Endothelial cell of umbilical vein (primary cell): ENCODE measurements at regions not wholly inside any gene's neighbourhood (a gene's known extent, or its start where the extent isn't known, plus 50 kb on each side); places are given as distances from the start of the nearest gene placed in this dataset.

ENCODE experiments used
- BruUV-seq: library from RNA; stranded (reverse); fragments of 400-500 nt; replicated peaks from 2 replicates; lab custom pipeline; 2021; lab: Mats Ljungman, UMichigan
- CTCF ChIA-PET: fragments of 300-600, 350-600 bp; sonication (Branson Sonifier 250); formaldehyde crosslinking; loops from one replicate; lab custom pipeline; 2021; ENCODE audit warnings: antibody characterized with exemption, inconsistent platforms; lab: Charles Lee
- POLR2A ChIA-PET: fragments of 300-600, 350-600 bp; sonication (Branson Sonifier 250); formaldehyde crosslinking; loops from one replicate; lab custom pipeline; 2021; ENCODE audit warnings: antibody characterized with exemption, inconsistent platforms; lab: Charles Lee
- DNase-seq: peaks from one replicate; pipeline ENCODE4 v3.0.0-alpha.2; 2011; ENCODE audit warnings: low read depth, low spot score
- FAIRE-seq: peaks from 2 replicates; lab custom pipeline; 2011; peaks lifted over from hg19 to GRCh38; lab: Jason Lieb, UNC
- H2AFZ ChIP-seq: 2 replicates; pipeline ENCODE4 v1.6.0; 2012; ENCODE audit warnings: low read depth, low read length, control low read depth, inconsistent platforms
- H3K27ac ChIP-seq: 2 replicates; pipeline ENCODE4 v1.5.1; 2011; ENCODE audit warnings: low read depth, mild to moderate bottlenecking, control low read depth, low read length, moderate library complexity; ENCODE audit not compliant: insufficient read depth
- H3K27me3 ChIP-seq, 2 experiments: 2 replicates each; pipeline versions ENCODE4 v1.6.0 to v1.6.1; 2011; ENCODE audit warnings: low read length in 2 of 2, mixed read lengths in 1 of 2; ENCODE audit not compliant: control insufficient read depth in 2 of 2, insufficient read depth in 2 of 2
- H3K36me3 ChIP-seq, 2 experiments: 2 replicates in 1 of 2; 3 replicates in 1 of 2; pipeline ENCODE4 v1.5.1; 2011; ENCODE audit warnings: low read length in 2 of 2, mild to moderate bottlenecking in 1 of 2, moderate library complexity in 1 of 2; ENCODE audit not compliant: control insufficient read depth in 2 of 2, insufficient read depth in 2 of 2; ENCODE audit errors: extremely low read depth in 1 of 2
- H3K4me1 ChIP-seq: 3 replicates; pipeline ENCODE4 v1.5.1; 2011; ENCODE audit warnings: mild to moderate bottlenecking, low read length; ENCODE audit not compliant: control insufficient read depth, insufficient read depth; ENCODE audit errors: extremely low read depth
- H3K4me2 ChIP-seq: 2 replicates; pipeline ENCODE4 v1.6.1; 2011; ENCODE audit warnings: low read length, control low read depth, mixed read lengths; ENCODE audit not compliant: insufficient read depth
- H3K4me3 ChIP-seq, 3 experiments: fragments of 200-600 bp in 1 of 3; sonication (generic), shearing (Covaris generic) in 1 of 3; replicated peaks in 1 of 3; 2 replicates each; pipeline ENCODE4 v1.5.1; 2011 to 2016; ENCODE audit warnings: control low read depth in 3 of 3, low read length in 3 of 3, mild to moderate bottlenecking in 2 of 3, inconsistent platforms in 1 of 3, low read depth in 1 of 3, moderate library complexity in 1 of 3; ENCODE audit not compliant: insufficient read depth in 1 of 3
- H3K79me2 ChIP-seq: 2 replicates; pipeline ENCODE4 v1.6.0; 2012; ENCODE audit warnings: low read length, inconsistent platforms; ENCODE audit not compliant: control insufficient read depth, insufficient read depth
- H3K9ac ChIP-seq: replicated peaks from 2 replicates; pipeline ENCODE3; 2011; ENCODE audit warnings: low read length, control low read depth; ENCODE audit not compliant: insufficient read depth; ENCODE audit errors: extremely low read depth
- H3K9me1 ChIP-seq: replicated peaks from 3 replicates; pipeline ENCODE4 v1.6.0; 2011; ENCODE audit warnings: mild to moderate bottlenecking, low read length; ENCODE audit not compliant: control insufficient read depth, insufficient read depth; ENCODE audit errors: extremely low read depth
- H3K9me3 ChIP-seq: replicated peaks from 2 replicates; pipeline ENCODE4 v1.5.1; 2012; ENCODE audit warnings: low read length, inconsistent platforms; ENCODE audit not compliant: control insufficient read depth, insufficient read depth
- H4K20me1 ChIP-seq: replicated peaks from 2 replicates; pipeline ENCODE3; 2011; ENCODE audit warnings: mild to moderate bottlenecking, low read length; ENCODE audit not compliant: control insufficient read depth, insufficient read depth; ENCODE audit errors: extremely low read depth
- EZH2 ChIP-seq: IDR thresholded peaks from 2 replicates; pipeline ENCODE4 v1.6.1; 2012; ENCODE audit warnings: borderline replicate concordance, low read depth, mild to moderate bottlenecking, moderate library complexity, low read length, inconsistent platforms; ENCODE audit not compliant: severe bottlenecking
- FOS ChIP-seq: IDR thresholded peaks from 2 replicates; pipeline ENCODE4 v1.6.1; 2011; ENCODE audit warnings: mild to moderate bottlenecking, low read length, moderate library complexity, borderline replicate concordance; ENCODE audit not compliant: insufficient read depth
- GATA2 ChIP-seq: IDR thresholded peaks from 2 replicates; pipeline ENCODE4 v1.7.0; 2011; ENCODE audit warnings: low read depth, mild to moderate bottlenecking, moderate library complexity, mixed read lengths, low read length; ENCODE audit not compliant: insufficient read length, insufficient read depth
- JUN ChIP-seq: IDR thresholded peaks from 2 replicates; pipeline ENCODE4 v1.6.1; 2011; ENCODE audit warnings: borderline replicate concordance, low read depth; ENCODE audit not compliant: insufficient read length, insufficient read depth
- POLR2A ChIP-seq: IDR thresholded peaks from 2 replicates; pipeline ENCODE4 v1.6.1; 2012; ENCODE audit warnings: low read depth, mild to moderate bottlenecking, control low read depth, low read length
- dilution Hi-C: fragments of 300-500 bp; cut with MboI; formaldehyde crosslinking; loops from one replicate; pipeline ENCODE4 v1.15.0; 2019; ENCODE audit warnings: low sequenced_read_pairs; ENCODE audit not compliant: extremely low pct_ligation_motif_present
- intact Hi-C: fragments of 100-400 bp; cut with micrococcal nuclease; formaldehyde crosslinking; loops from one replicate; pipeline ENCODE4 v1.10.0; 2022
- TF ChIP-seq, protein P1 (sequence below), 2 donors: IDR thresholded peaks; 1 replicate in 1 of 2; 2 replicates in 1 of 2; pipeline ENCODE4 v1.5.1; 2011; ENCODE audit warnings: low read length in 2 of 2, mild to moderate bottlenecking in 2 of 2, moderate library complexity in 2 of 2, control low read depth in 1 of 2, inconsistent platforms in 1 of 2, low read depth in 1 of 2; ENCODE audit not compliant: insufficient read depth in 1 of 2; ENCODE audit errors: extremely low read depth in 1 of 2
- TF ChIP-seq, protein P2 (sequence below): IDR thresholded peaks from 2 replicates; pipeline ENCODE4 v1.6.1; 2011; ENCODE audit not compliant: insufficient read depth, insufficient read length

DNA sequence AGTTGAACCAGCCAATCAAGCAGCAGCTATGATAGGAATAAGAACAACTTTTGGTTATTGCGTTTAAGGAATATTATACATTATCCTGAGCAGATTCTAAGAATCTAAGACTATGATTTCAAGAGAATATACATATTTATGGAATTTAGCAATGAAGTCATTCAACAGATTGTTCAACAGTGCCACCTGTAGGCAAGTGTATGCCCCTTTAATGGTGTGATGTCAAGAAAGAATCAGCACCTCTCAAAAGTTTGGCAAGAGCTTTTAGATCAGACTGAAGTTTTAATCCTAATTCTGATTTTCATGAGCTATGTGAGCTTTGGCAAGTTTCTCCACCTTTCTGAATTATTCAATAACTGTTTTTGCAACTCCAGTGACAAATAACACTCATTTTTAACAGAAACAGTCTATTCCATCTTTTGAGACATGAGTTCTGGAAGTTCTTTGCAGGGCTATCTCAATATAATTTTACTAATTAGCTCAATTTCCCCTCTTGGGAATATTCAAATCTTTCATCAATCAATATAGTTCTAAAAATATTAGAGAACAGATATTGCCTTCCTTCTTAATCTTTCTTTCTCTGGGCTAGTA lies 474.3 kb upstream of the TOM1L1 start:
- Histone ChIP-seq H3K9ac (no peak overlapping the region), H3K4me3 (no peak overlapping the region), H3K4me1 (no peaks in the 10 kb centered on the region), H3K4me2 (no peak overlapping the region), H2AFZ (no peak overlapping the region), H3K9me3 (peaks cover 2% of the 10 kb centered on the region), H3K36me3 (no peaks in the 10 kb centered on the region), H3K79me2 (no peaks in the 10 kb centered on the region), H3K27ac (no peak overlapping the region), H4K20me1 (no peaks in the 10 kb centered on the region), H3K9me1 (no peaks in the 10 kb centered on the region), H3K27me3 (no peaks in the 10 kb centered on the region)
- POLR2A ChIA-PET = no interaction called here
- dilution Hi-C loops (no loop called here), intact Hi-C loops (no loop called here)
- no TSS peak for BruUV-seq
- TF ChIP-seq GATA2 = no peak
- TF ChIP-seq, protein P1, sequence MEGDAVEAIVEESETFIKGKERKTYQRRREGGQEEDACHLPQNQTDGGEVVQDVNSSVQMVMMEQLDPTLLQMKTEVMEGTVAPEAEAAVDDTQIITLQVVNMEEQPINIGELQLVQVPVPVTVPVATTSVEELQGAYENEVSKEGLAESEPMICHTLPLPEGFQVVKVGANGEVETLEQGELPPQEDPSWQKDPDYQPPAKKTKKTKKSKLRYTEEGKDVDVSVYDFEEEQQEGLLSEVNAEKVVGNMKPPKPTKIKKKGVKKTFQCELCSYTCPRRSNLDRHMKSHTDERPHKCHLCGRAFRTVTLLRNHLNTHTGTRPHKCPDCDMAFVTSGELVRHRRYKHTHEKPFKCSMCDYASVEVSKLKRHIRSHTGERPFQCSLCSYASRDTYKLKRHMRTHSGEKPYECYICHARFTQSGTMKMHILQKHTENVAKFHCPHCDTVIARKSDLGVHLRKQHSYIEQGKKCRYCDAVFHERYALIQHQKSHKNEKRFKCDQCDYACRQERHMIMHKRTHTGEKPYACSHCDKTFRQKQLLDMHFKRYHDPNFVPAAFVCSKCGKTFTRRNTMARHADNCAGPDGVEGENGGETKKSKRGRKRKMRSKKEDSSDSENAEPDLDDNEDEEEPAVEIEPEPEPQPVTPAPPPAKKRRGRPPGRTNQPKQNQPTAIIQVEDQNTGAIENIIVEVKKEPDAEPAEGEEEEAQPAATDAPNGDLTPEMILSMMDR (IDR thresholded peaks at IDR 0.05; ENCODE audit: extremely low read depth in 1 of 2, insufficient read depth in 1 of 2, low read depth in 1 of 2, low read length in 2 of 2) = no peak
- TF ChIP-seq EZH2 = no peak
- TF ChIP-seq JUN = no peak
- TF ChIP-seq POLR2A = no peak
- TF ChIP-seq, protein P2, sequence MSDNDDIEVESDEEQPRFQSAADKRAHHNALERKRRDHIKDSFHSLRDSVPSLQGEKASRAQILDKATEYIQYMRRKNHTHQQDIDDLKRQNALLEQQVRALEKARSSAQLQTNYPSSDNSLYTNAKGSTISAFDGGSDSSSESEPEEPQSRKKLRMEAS = no peak
- no peak for TF ChIP-seq FOS
- DNase-seq (no peak), FAIRE-seq (no peak)
- CTCF ChIA-PET = no interaction called here
